ENCODE measurements at regions not wholly inside any gene's neighbourhood (a gene's known extent, or its start where the extent isn't known, plus 50 kb on each side); places are given as distances from the start of the nearest gene placed in this dataset.

- DNase-seq (ENCODE audit: low spot score): no peak
Measured at GRCh38 chr2:160679686-160680085, 186.1 kb upstream of the RBMS1 start.

- DNase-seq (ENCODE audit: low spot score): no peak
Measured at GRCh38 chr2:160680294-160680693, 186.7 kb upstream of the RBMS1 start.

GRCh38 chr2:160680974-160681373, 187.4 kb upstream of the RBMS1 start:
- DNase-seq (ENCODE audit: low spot score): no peak

GRCh38 chr2:160683206-160683605, 189.6 kb upstream of the RBMS1 start:
- no peak for DNase-seq (ENCODE audit: low spot score)

DNA sequence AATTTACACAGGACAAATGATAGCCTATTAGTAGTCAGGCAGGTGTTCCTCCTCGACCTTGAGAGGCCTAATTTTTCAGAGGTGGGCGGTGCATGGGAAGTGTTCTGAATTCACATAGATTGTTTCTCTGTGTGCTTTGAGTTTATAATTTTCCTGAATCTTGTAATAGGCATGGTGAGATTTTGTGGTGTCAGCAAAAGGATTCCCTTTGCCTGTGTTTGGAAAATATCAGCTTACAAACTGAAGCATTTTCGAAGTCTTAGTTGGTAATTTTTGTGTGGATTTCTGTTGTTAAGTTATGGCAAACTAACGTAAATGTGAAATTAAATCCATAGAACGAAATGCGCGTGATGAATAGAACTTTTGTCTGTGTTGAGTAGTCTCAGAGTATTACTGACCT, 194.0 kb upstream of the RBMS1 start:
- DNase-seq (ENCODE audit: low spot score): no peak

- no peak for DNase-seq (ENCODE audit: low spot score)
Measured at GRCh38 chr2:160689441-160689840, 195.8 kb upstream of the RBMS1 start.

GRCh38 chr2:160694221-160694620, 200.6 kb upstream of the RBMS1 start:
- no peak for DNase-seq (ENCODE audit: low spot score)

DNA sequence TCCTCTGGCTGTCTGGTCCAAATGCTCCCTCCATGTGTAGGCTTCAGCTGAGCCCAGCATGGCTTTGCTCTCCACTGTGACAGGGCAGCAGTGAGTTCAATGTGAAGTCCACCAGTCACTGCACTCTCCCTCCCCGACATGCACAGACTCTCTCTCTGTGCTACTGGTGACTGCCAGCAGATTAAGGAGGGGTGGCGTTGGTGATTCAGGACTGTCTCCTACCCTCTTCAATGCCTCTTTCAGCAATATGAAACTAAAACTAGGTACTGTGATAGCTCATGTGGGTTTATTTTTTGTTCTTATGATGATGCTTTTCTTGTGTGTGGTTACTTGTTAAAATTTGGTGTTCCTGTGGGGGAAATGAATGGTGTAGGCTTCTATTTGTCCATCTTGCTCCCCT, 201.0 kb upstream of the RBMS1 start:
- DNase-seq (ENCODE audit: low spot score): no peak

- no peak for DNase-seq (ENCODE audit: low spot score)
Measured at GRCh38 chr2:160695402-160696086, 201.9 kb upstream of the RBMS1 start.

DNA sequence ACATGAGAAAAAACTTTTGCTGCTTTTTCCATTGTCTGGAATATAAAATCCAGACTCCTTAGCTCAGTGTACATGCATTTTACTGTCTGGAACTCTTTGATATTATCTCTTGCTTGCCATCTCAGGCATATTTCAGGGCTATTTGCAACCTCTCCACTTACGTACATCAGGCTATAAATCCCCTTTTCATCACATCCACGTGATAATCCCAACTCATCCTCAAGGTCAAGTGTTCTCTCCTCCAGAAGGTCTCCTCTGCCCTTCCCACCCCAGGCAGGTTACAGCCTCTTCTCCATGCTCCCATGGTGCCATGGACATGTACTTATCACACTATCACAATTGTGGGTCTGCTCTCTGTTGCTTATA, 202.5 kb upstream of the RBMS1 start:
- no peak for DNase-seq (ENCODE audit: low spot score)

DNA sequence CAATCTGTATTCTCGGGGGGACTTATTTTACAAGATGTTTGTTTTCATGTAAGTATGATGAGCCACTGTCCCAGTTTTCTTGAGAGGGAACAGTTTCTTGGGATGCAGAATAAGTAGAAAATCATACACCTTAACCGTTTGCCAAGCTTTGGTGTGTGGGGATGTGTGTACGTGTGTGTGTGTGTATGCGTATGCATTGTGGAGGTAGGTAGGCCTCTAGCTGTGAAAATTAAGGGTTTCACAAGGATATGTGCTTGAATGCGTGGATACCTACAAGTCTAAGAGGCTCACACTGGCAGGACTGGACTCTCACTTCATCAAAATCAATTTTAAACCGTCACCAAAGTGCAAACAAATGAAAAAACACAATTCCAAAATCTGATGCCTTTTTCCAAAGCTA, 204.2 kb upstream of the RBMS1 start:
- DNase-seq (ENCODE audit: low spot score): no peak

- no peak for DNase-seq (ENCODE audit: low spot score)
Measured at GRCh38 chr2:160700021-160700814, 206.6 kb upstream of the RBMS1 start.

- DNase-seq (ENCODE audit: low spot score): no peak
Measured at GRCh38 chr2:160701822-160702221, 208.2 kb upstream of the RBMS1 start.

- DNase-seq (ENCODE audit: low spot score): no peak
Measured at GRCh38 chr2:160702754-160703153, 209.1 kb upstream of the RBMS1 start.

DNA sequence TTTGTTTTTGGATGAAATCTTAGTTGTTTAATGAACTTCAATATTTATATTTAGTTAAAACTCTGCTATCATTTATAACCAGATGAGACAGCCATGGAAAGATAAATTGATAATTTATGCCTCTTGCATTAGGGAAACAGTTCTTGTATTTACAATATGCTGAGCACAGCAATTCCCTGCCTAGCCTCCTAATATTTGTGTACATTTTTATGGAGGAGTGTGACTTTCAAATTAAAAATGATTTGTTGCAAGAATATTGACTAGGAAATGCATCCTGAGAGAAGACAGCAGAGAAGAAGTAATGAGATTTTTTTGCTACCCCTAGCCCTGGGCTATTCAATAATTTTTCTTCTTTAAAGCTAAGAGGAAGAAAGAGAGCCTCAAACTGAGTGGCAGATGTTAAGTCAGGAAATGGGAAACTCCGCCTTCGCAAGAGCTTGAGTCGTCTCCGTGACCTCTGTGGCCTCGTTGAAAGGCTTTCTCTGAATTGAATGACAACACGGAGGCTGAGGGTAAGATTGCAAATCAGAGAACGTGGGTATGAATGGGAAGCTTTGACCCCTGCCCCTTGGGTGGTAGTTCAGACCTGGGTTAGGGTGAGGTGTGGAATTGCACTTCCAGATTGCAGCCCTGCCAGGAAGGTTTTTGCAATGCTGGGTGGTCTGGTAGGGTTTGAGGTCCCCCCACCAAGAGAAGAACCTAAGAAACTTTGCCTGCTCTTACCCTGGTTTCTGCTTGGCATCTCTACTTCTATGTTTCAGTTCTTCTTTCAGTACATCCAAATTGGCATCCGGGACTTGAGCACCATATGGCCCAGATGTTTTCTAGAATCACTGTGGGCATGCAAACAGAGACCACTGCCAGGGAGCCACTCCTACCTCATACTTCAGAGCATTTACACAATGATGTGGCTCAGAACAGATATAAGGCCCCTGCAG, 210.3 kb upstream of the RBMS1 start:
- DNase-seq (ENCODE audit: low spot score): no peak

GRCh38 chr2:160715428-160715827, 221.8 kb upstream of the RBMS1 start:
- no peak for DNase-seq (ENCODE audit: low spot score)

DNA sequence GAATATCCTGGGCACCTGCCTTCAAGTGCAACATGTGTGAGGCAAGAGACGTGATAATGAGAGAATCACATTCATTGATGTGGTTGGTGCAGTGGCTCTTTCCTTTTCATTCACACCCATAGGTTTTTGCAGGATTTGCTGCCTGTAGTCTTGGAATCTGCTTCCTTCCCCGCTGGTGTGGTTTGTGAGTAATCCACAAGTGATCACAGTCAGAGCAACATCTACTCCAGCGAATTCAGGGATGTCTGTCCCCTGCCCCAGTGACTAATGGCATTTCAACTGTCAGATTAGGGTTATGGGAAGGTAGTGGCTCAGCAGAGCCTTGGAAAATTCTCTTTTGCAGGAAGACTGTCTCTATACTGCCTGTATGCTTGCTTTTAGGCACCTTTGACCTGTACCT, 225.5 kb upstream of the RBMS1 start:
- no peak for DNase-seq (ENCODE audit: low spot score)

DNA sequence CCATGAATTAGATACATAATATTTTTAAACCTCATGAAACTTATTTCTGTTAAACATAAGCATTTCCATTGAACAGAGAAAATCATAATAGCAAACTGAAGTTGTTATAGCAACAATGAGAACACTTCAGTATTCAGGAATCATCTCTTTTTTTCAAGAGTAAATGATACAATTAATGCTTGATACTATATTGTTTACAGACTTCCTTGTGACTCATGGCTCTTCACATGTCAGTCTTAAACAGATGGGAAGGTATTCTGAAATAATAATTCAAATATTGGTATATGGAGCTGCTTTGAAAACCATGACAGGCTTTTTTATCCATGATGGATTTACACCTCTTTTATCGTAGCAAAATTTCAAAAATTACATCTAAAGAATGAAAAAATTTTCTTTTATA, 226.5 kb upstream of the RBMS1 start:
- no peak for DNase-seq (ENCODE audit: low spot score)

GRCh38 chr2:160721089-160722040, 227.8 kb upstream of the RBMS1 start:
- no peak for DNase-seq (ENCODE audit: low spot score)

GRCh38 chr2:160726046-160726445, 232.4 kb upstream of the RBMS1 start:
- no peak for DNase-seq (ENCODE audit: low spot score)

DNA sequence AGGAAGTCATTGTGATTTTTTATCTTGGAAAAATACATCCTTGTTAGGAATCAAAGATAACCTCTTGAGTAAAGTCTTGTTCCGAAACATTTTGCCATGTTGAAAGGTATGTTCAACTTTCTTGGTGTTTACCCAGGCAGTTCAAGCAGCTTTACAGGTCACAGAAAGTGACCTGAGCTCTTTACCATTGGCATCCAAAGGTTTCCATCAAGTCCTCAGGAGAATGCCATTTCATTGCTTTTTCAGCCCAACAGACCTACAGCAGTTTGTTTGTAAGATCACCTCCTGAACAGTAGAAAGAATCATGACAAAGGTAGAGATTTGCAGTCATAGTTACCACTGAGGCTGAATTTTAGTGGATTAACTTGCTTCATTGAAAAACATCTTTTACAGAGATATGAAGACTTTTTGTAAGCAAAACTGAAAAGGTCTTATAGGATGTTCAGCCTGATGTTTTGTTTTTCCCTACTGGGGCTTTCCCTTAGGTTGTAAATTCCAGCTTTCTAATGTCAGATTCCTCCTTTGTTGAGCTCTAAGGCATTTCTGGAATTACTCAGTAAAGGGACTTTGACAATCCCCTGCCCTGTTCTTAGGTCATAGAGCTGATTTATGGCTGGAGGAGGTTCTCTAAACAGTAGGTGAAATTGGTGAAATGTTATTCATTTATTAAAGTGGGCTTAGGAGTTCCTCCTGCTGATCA, 236.8 kb upstream of the RBMS1 start:
- DNase-seq (ENCODE audit: low spot score): no peak
